HG02973 (cell line): ENCODE measurements at regions not wholly inside any gene's neighbourhood (a gene's known extent, or its start where the extent isn't known, plus 50 kb on each side); places are given as distances from the start of the nearest gene placed in this dataset.
A peak's percentile ranks its signal among the peaks of the same experiment; 100 is the strongest.

ENCODE experiments used
- ATAC-seq: cut with Tn5 transposase; IDR thresholded peaks from one replicate; pipeline ENCODE4 v1.9.1; 2021; ENCODE audit warnings: moderate library complexity; ENCODE audit not compliant: unreplicated experiment

- no peak for ATAC-seq
Measured at GRCh38 chr13:75231235-75231634, 250.7 kb downstream of the TBC1D4 start.

- ATAC-seq: no peak
Measured at GRCh38 chr13:75226733-75227435, 255.1 kb downstream of the TBC1D4 start.

DNA sequence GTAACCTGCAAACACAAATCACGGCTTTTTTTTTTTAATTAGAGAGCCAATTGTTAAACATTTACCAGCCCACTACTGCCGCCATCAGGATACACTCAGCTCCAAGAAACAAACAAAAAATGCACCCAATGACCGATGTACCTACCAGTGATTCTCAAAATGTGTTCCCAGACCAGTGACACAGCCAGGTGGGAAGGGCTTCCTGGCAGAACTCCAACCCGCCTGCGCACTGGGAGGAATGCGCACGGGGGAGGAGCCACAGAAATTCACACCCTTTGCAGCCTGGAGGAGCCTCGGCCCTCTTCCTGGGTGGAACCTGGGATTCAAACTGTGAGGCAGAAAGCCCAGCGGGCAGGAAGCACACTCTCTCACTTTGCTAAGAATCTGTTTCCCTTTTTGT is 255.9 kb downstream of the TBC1D4 start:
- no peak for ATAC-seq

DNA sequence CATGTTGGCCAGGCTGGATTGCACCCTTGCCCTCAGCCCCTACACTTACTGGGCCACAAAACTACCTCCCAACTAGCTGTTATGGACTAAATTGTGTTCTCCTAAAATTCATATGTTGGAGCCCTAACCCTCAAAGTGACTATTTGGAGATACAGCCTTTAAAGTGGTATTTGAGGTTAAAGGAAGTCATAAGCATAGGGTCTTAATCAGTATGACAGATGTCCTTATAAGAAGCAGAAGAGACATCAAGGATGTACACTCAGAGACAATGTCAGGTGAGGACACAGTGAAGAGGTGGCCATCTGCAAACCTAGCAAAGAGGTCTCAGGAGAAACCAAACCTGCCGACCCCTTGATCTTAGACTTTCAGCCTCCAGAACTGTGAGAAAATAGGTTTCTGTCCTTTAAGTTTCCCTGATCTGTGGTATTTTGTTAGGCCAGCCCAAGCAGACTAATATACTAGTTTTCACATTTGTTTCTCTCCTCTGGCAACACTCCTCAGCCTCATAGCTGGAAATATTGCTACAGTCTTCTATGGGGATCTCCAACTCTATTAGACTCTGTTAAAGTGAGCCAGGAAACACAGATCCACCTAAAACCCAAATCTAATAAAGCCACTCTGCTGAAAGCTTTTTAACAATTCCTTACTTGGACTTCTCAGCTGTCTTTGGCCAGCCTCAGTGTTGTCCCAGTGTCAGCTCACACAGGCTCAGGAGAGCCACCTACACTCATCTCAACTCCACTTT is 256.5 kb downstream of the TBC1D4 start:
- no peak for ATAC-seq

DNA sequence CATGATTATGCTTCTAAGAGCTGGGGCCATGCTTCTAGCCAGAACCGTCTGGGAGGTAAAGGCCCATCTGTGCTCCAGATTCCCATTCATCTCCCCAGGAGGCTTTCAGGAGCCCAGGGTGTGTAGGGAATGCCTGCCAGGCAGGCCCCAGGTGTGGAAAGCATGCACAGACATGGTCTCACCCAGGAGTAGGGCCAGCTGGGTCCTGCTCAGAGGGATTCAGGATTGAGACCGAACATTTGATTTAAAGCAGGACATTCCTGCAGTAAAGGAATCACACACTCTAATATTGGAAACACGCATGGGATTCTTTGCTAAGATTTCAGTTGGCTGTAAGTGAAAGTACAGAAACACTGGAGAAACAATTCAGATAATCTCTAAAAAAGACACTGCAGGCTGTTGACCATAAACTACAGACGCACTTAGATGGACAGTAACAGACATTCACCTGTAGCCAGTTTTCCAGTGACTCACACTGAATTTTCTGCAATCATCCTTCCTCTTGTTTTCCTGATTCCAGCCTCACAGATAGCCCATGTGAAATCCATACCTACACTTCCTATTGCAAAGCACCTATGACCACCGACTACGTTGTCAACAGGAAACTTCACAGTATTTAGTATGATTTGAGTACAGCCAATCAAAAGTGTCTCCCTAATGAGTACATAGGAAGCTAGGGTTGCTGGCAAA is 257.8 kb downstream of the TBC1D4 start:
- ATAC-seq: no peak

- no peak for ATAC-seq
Measured at GRCh38 chr13:75222031-75222430, 259.9 kb downstream of the TBC1D4 start.

GRCh38 chr13:75220861-75221260 is 261.1 kb downstream of the TBC1D4 start:
- ATAC-seq: no peak

- no peak for ATAC-seq
Measured at GRCh38 chr13:75220238-75220542, 261.8 kb downstream of the TBC1D4 start.

DNA sequence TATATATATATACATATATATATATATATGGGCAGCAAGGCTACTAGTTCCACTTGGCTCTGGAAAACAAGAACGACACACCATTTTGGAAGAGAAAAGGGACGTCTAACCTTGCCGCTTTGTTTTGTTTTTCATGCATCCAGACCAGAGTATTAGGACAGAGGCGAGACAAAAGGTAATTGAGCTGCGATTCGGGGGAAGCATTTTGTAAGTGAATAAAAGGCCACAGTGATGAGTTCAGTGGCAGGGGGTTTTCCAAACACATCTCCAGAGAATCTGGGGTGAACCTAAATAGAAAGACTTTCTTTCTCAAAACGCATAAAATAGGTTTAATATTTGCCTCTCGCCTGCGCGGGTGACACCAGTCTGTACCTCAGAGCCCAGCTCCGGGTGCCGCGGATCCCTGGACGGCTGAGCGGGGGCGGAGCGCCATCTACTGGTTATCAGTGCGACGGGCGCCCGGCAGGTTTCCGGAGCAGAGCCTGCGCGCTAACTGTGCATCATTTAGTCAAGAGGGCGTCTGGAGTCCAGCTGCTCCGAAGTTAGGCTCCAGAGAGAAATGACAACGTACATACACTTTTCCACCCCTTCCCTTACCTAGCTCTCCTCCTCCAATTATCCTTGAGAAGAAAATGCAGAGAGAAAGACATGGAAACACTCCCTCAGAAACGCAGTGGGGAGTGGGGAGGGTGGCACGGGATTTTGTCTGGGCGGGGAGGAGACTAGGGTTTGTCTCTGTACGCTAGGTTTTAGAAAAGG is 262.3 kb downstream of the TBC1D4 start:
- peak; percentile 97 for ATAC-seq

GRCh38 chr13:75217949-75218348 is 264.0 kb downstream of the TBC1D4 start:
- no peak for ATAC-seq

- no peak for ATAC-seq
Measured at GRCh38 chr13:75216038-75216437, 265.9 kb downstream of the TBC1D4 start.

DNA sequence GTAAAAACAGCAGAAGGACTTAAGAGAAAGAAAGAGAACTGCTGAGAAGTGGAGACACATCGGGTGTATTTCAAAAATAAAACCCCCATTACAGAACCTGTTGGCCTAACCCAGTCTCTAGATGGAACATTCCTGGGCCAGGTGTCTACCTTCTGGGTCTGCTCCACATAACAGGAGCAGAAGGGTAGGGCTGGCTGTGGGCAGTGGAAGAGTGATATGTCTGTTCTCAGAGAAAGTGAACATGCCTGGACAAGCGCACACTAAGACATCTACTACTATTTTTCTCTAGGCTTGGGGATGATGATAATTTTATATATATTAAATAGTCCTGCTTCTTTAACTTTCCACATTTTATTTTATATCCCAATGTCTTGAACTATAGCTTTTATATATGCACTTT is 267.1 kb downstream of the TBC1D4 start:
- no peak for ATAC-seq

DNA sequence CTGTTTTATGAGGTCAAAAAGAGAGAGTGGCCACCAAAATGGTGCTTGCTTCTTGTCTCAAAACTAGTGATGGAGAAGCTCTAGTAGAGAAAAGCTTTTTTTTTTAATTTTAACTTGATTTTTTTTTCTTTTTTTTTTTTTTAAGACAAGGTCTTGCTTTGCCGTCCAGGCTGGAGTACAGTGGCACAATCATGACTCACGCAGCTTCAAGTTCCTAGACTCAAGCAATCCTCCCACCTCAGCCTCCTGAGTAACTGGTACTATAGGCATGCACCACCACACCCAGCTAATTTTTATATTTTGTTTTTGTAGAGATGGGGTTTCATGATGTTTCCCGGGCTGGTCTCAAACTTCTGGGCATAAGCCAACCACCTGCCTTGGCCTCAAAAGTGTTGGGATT is 279.0 kb downstream of the TBC1D4 start:
- no peak for ATAC-seq

DNA sequence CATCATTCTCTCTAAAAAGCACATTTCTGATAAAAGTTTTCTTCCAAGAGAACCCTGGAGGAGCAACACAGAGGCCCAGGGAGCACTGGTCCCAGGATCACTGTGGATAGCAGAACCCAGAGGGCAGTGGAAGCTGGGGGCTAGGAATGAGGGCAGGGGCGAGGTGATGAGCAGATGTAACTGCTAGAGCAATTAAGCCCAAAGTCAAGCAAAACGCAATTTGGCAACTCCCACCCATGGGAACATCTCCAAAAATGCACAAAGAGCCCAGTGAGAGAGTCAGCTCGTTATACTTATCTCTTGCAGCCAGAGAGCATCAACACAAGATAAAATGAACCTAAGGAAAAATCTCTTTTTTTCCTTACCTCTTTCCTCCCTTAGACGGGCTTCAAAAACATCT is 284.2 kb downstream of the TBC1D4 start:
- ATAC-seq: no peak

DNA sequence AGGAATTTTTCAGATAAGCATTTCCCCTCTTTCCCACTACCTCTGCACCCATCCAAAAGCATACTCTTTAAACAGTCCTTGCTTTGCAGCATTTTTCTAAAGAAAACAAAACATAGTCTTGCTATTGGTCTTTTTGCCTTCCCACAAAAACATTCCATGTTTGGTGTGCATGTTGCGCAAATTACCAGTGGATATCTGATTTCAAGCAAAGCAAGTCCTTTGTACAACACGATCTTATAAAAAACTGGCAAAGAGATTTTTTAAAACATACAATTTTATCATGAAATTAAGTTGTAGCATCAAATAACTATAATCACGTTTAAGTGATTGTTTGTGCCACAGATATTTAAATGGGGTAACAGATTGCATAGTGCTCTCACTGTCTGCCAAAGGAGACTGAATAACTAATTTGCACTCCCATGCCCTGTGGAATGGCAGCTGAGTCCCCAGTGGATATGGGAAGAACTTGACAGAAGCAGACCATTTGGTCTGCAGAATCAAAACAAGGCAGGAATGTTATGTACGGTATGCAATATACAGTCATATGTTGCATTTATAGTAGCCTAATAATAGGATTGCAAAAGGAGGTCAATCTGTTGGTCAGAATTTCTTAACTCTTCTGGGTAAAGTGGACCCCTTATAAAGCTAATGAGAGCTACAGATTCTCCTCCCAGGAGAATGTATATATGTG is 285.7 kb downstream of the TBC1D4 start:
- no peak for ATAC-seq

- ATAC-seq: no peak
Measured at GRCh38 chr13:75195495-75196146, 286.3 kb downstream of the TBC1D4 start.

DNA sequence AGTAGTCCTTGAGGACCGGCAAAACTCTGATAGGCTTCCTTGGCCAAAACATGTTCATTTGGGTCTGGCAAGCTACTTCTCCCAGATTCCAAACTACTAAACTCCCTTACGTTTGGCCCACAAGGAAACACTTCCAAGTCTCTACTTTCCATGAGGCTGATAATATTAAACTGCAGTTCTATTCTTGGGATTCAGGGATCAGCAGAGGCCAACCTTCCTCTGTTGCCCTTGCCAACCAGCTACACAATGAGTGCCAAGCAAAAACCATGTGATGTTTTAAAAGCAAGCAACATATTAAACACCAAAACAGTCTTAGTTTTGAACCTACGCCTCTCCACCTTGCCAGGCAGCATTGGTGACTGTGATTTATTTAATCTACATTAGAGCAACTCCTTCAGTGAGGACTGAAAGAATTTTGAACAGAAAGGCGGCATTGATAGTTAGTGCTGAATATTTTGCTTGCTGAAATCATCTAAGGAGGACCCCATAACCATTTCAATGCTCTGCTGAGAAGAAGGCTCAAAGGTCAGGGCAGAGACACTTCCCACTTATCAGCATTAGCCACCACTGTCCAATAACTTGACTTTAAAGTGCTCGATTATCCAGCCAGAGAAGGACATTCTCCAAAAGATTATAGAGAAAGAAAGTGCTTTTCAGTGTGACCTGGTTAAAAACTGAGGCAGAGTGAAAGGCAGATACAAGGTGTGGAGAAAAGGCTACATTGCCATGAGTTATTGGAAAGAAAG is 287.1 kb downstream of the TBC1D4 start:
- ATAC-seq: no peak

GRCh38 chr13:75186379-75186778 is 295.6 kb downstream of the TBC1D4 start:
- no peak for ATAC-seq

- ATAC-seq: no peak
Measured at GRCh38 chr13:75181906-75182305, 300.1 kb downstream of the TBC1D4 start.
